Stimulated activated CD4-positive, alpha-beta T cell treated with anti-CD3 and anti-CD28 coated beads, TNF-alpha, amount 100 ng/mL, for 24 hours (primary cell): ENCODE measurements at regions not wholly inside any gene's neighbourhood (a gene's known extent, or its start where the extent isn't known, plus 50 kb on each side); places are given as distances from the start of the nearest gene placed in this dataset.

Source experiments
- DNase-seq, 3 experiments: peaks; one replicate each; pipeline ENCODE4 v3.0.0-alpha.2; 2020; ENCODE audit warnings: low read depth in 3 of 3

- DNase-seq = no peak
These were observed 381.6 kb downstream of the GJA1 start for GRCh38 chr6:121816906-121817540.

DNA sequence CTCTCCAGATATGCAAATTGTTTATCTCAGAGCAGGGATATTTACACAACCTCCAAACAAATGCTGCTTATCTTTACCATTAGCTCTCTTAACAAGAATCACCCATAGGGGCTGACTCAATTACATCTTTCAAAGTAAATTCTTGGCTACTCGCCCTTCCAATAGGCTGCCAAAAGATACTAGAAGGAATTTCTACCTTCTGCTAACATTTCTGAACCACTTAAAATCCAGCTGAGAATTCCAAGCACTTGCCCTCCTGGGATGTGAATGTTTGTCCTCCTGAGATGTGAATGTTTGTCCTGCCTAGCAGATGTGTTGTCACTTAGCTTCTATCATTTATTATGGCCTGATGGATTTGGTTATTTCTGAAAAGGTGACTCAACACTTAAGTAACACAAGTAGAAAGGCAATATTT is 388.0 kb downstream of the GJA1 start:
- no peak for DNase-seq

GRCh38 chr6:121826156-121826810 is 390.8 kb downstream of the GJA1 start:
- no peak for DNase-seq

- no peak for DNase-seq
These were observed 392.9 kb downstream of the GJA1 start for GRCh38 chr6:121828146-121828886.

DNA sequence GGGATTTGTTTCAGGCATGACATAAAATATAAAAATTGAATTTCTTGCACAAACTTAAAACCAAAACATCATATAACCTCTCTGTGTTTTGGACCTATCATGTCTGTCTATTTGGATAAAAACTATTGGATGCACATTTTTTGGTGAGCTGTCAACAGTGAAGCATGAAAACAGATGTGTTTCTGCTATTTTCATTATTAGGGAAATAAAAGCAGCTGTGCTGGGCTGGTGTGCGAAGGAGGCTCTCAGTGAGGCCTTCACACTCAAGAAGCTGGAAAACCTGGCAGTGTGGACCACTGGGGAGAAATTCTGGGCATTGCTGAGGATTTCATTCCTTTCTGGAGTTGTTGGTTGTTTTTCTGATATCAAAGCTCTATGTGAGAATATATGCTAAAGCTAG is 395.3 kb downstream of the GJA1 start:
- DNase-seq = no peak

GRCh38 chr6:121835662-121836061 is 400.2 kb downstream of the GJA1 start:
- DNase-seq = no peak

DNA sequence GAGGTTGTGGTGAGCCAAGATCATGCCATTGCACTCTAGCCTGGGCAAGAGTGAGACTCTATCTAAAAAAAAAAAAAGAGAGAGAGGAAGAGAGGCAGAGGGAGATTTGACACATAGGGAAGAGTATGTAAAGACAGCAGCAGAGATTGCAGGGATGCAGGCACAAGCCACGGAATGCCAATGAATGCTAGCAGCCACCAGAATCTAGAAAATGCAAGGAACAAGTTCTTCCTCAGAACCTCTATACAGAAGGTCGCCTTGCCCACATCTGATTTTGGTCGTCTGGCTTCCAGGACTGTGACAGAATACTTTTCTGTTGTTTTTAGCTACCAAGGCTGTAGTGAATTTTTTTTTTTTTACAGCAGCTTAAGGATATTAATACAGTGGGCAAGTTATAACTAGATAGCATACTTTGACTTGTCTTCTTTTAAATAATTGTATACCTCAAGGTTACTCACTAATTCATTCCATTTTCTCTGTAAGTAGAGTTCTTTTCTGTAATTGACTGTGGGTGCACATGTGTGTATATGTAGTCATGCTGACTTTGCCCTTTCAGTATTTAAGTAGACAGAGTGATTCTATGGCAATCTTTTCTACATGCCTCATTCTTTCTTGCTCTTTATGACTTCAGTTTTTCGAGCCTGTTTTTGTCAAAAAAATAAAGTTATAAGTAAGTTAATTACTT is 402.2 kb downstream of the GJA1 start:
- DNase-seq = no peak

DNA sequence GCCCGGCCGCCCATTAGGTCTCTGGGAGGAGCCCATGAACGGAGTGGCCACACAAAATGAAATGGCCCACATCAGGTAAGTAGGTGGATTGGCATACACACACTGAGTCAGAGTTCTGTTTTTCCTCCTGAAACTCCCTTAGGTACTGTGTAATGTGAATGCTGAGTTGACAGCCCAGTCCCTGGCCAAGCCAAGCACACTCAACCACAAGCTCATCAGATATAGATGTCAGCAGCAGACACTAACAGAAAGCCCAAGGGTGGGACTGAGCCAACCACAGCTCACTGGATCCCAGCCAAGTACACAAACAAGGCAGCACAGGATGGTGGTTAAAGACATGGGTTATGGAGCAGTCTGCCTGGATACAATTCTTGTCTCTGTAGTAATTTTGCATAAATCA is 403.4 kb downstream of the GJA1 start:
- DNase-seq = no peak

DNA sequence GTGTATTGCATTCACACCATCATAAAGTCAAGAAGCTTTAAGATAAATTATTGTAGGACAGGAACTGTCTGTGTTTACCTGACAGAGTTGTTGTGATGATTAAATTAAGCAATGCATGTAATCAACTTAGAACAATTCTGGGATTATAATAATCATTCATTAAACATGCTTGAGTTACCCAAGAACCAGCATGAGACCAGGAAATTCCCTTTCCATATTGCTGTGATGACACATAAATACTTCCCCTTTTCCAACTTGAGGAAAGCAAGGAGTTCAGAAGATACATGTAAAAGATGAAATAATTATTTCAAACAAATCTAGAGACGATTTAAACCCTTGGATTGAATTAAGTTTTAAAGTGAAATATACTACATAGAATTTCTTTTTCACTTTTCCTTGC is 404.4 kb downstream of the GJA1 start:
- DNase-seq = no peak

- no peak for DNase-seq
These were observed 409.5 kb downstream of the GJA1 start for GRCh38 chr6:121844898-121845297.

- no peak for DNase-seq
These were observed 412.5 kb downstream of the GJA1 start for GRCh38 chr6:121847806-121848522.

DNA sequence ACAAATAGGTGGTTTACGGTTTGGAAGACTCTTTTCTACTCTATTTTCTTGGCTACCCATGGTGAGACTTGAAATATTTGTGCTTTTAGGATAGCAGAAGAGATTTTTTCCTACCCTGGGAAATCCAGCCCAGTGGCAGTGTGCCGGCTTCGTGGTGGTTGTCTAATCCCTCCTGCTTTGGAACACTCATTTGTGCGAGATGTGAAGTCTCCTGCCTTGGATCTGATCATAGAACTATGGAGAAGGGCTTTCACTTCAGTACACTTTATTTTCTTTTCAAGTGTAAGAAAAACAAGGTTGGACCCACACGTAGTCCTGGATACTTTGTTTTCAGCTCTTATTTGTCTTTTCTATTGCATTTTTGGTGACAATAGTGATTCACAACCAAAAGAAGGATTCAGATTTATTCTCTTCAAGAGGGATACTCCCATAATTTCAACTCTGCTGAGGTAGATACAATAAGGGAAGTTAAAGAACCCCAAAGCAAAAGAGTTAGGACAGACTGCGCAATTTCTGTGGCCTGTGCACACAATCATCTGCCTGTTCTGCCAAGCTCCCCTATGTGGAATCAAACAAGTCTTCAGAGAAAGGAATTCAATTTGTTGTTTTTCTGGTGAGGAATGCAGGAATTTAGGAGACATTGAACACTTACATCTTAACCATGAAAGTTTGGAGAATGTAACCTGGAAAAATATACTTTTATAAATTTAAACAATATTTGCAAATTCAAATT is 413.2 kb downstream of the GJA1 start:
- no peak for DNase-seq

- peak in 1 of 3 experiments; percentile 11 for DNase-seq
These were observed 414.0 kb downstream of the GJA1 start for GRCh38 chr6:121849477-121849876.

DNA sequence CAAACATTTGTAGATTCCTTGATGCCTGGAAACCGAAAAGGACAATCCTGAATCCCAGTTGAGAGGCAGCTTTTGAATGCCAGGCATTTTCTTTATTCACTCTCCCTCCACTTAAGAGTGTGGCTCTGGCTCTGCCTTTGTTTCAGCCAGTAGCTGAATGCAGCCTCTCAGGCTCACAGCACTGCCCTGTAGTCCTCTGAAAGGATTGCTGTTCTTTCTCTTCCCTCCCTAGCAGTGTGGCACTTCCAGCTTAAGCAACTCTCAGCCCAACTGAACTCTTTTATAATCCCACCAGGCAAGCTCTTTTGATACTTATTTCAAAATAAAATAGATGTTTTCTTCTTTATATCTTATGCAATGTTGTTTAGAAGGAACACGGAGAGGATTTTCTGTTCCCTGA is 415.6 kb downstream of the GJA1 start:
- no peak for DNase-seq

GRCh38 chr6:121853686-121854085 is 418.2 kb downstream of the GJA1 start:
- no peak for DNase-seq

- DNase-seq = no peak
These were observed 420.1 kb downstream of the GJA1 start for GRCh38 chr6:121855521-121855920.

- DNase-seq = no peak
These were observed 420.9 kb downstream of the GJA1 start for GRCh38 chr6:121856296-121856695.

- DNase-seq = no peak
These were observed 422.1 kb downstream of the GJA1 start for GRCh38 chr6:121857551-121857950.

DNA sequence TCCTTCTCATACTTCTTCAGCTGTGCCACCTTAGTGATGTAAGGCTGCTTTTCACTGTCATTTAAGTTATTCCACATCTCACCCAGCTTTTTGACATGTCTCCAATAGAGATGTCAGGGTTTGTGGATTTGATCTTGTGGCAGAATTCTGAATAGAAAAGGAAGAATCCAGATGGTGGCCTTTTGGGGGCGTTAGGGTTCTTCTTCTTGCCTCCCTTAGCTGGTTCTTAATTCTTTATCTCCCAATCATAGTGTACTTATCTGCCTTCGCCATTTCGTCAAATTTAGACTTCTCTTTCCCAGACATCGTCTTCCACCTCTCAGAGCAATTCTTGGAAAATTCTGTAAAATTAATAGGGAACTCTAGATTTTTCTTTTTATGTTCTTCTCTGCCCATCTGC is 422.9 kb downstream of the GJA1 start:
- DNase-seq = no peak

DNA sequence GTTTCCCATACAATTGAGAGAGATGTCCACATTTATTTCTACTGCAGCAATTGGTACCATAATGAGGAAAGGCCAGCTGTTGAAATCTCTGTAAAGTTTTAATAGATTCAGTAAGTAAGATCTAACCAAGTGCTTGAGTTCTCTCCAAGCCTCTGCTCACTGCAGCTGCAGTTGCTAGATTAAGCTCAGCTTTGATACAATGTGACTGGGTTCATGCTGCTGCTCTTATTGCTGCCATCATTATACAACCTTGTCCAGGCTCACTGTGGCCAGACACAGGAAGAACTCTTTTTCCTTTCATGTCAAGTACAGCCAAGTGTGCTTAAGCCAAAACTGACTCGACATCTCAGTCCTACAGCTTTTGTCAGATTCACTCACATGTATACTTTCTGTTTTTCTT is 423.5 kb downstream of the GJA1 start:
- DNase-seq = no peak

DNA sequence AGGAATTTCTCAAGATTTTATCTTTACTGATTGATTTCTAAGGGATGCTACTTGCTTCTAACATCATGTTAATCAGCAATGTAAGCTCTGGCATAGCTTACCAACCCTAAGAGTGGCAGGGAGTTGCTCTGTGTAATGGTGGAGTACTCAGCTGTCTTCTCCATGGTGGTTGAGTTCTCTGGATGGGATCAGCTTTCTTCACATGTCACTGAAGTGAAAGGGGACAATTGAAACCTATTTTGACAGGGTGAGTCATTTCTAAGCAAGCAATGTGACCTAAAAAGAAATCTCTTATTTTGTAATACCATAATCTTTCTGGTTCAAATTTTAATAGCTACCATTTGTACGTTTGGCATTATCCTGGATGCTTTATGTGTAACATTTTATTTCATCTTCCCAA is 430.4 kb downstream of the GJA1 start:
- DNase-seq = no peak
